ENCODE measurements at regions not wholly inside any gene's neighbourhood (a gene's known extent, or its start where the extent isn't known, plus 50 kb on each side); places are given as distances from the start of the nearest gene placed in this dataset.
A peak's percentile ranks its signal among the peaks of the same experiment; 100 is the strongest.
"Not testable (repeated sequence)": the region's sequence is repeated elsewhere in the genome, so short reads cannot be mapped to it uniquely, and the experiment has no call there.

DNA sequence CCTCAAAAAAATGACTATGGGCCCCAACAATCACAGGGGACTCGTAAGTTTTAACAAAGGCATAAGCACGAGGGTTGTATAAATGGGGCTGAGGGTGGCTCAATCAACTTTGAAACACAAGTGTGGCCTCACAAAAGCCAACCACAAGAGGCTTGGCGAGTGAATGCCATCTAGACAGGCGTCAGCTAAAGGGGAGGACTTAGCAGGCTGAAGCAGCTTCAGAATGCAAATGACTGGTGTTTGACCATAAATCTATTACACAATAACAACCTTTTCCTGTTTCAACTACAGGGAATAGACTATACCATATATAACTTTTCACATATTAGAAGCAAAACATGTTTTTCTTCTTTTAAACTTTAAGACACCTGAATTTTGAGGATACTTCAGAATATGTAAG is 777.9 kb downstream of the FSCB start:
- DNase-seq (ENCODE audit: low spot score) = peak; percentile 2

- no peak for DNase-seq (ENCODE audit: low spot score)
Measured at GRCh38 chr14:43706900-43707299, 800.2 kb downstream of the FSCB start.

DNA sequence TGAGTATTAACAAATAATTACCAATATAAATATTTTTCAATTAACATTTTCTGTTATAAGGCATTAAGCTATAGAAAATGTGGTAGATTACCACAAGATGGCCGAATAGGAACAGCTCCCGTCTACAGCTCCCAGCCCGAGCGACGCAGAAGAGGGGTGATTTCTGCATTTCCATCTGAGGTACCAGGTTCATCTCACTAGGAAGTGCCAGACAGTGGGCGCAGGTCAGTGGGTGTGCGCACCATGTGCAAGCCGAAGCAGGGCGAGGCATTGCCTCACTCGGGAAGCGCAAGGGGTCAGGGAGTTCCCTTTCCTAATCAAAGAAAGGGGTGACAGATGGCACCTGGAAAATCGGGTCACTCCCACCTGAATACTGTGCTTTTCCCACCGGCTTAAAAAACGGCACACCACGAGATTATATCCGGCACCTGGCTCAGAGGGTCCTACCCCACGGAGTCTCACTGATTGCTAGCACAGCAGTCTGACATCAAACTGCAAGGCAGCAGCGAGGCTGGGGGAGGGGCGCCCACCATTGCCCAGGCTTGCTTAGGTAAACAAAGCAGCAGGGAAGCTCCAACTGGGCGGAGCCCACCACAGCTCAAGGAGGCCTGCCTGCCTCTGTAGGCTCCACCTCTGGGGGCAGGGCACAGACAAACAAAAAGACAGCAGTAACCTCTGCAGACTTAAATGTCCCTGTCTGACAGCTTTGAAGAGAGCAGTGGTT is 808.4 kb downstream of the FSCB start:
- DNase-seq (ENCODE audit: low spot score) = not testable (repeated sequence)

- DNase-seq (ENCODE audit: low spot score) = no peak
Measured at GRCh38 chr14:43697003-43697402, 810.1 kb downstream of the FSCB start.

DNA sequence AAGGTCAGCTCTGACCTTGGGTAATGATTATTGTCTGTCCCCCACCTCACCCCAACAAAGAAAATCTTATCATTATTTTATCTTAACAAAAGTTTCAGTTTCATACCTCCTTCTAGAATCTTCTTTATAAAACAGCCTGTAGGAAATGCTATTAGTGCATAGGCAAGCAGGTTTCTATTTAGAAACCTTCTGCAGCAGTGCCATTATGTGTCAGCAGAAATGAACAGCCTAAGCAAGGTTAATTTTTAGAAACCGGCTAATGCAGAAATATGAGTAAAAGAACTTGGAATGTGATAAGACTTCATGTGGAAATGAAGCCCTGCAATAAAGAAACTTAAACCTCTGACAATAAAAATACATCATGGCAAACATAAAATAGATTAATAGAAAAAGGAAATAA is 814.4 kb downstream of the FSCB start:
- DNase-seq (ENCODE audit: low spot score) = peak; percentile 42

DNA sequence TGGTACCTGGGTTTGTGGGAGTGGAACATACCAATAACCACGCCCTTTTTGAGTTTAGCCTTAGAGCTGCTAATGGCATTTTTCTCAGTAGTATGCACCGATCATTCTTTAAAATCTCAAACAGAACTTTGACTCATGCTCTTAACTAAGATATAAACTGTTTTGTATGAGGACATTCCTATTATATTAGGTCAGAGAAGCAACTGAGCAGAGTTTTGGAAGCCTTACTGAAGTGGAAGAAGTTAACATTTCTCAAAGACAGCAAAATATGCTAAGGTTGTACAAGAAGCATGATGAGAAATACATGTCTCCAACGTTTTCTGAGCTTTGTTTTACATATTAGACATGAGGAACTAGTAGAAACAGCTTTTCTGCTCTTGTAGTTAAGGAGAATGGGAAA is 819.2 kb downstream of the FSCB start:
- peak; percentile 82 for DNase-seq (ENCODE audit: low spot score)

GRCh38 chr14:43677581-43677980 is 829.5 kb downstream of the FSCB start:
- DNase-seq (ENCODE audit: low spot score) = no peak

- no peak for DNase-seq (ENCODE audit: low spot score)
Measured at GRCh38 chr14:43674273-43674672, 832.8 kb downstream of the FSCB start.

GRCh38 chr14:43671716-43672485 is 835.2 kb downstream of the FSCB start:
- DNase-seq (ENCODE audit: low spot score) = no peak

- no peak for DNase-seq (ENCODE audit: low spot score)
Measured at GRCh38 chr14:43669355-43669754, 837.7 kb downstream of the FSCB start.

GRCh38 chr14:43665570-43666267 is 841.4 kb downstream of the FSCB start:
- no peak for DNase-seq (ENCODE audit: low spot score)

GRCh38 chr14:43655194-43655593 is 851.9 kb downstream of the FSCB start:
- DNase-seq (ENCODE audit: low spot score) = not testable (repeated sequence)

- no peak for DNase-seq (ENCODE audit: low spot score)
Measured at GRCh38 chr14:43651896-43652295, 855.2 kb downstream of the FSCB start.

DNA sequence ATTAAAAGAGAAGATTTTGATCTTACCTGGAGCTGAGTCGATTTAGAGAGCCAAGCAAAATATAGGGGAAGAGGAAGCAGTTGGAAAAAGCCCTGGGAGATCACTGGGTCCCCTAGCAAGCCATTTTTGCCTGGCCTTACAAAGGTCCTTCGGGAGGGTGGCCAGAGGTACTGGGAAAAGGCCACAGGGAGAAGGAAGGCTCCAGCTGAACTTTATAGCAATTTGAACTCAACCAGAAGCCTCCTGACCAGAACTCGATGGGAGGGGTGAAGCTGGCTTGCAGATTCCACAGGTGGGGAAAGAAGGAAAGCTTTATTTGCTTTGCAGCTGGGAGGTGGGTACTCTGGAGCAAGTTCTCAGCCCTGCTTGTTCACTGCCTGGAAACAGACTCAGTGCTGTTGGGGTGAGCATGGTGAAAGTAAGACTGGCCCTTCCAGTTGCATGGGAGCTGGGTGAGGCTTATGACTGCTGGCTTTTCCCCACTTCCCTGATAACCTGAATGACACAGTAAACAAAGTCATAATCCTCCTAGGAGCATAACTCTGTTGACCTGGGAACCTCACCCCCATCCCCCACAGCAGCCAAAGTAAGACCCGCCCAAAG is 855.8 kb downstream of the FSCB start:
- no peak for DNase-seq (ENCODE audit: low spot score)

GRCh38 chr14:43649508-43649907 is 857.6 kb downstream of the FSCB start:
- DNase-seq (ENCODE audit: low spot score) = no peak

DNA sequence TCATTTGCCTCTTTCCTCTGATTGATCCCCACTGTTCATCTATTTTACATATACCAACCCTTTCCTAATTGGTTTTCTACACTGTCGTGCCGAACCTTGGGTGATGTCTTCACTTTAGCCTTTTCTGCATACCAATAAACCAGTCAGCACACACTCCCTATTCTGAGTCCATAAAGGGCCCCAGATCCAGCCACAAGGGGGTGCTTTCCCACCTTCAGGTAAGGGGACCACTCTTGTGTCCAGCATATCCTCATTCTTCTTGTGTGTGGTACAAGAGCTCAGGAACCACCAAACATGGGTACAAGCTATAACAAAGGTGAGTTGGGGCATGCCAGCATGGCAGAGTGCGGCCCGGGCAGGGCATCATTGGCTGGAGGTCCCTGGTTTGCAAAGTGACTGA is 859.8 kb downstream of the FSCB start:
- DNase-seq (ENCODE audit: low spot score) = no peak

GRCh38 chr14:43640718-43641267 is 866.3 kb downstream of the FSCB start:
- DNase-seq (ENCODE audit: low spot score) = no peak

GRCh38 chr14:43625294-43625693 is 881.8 kb downstream of the FSCB start:
- DNase-seq (ENCODE audit: low spot score) = no peak

DNA sequence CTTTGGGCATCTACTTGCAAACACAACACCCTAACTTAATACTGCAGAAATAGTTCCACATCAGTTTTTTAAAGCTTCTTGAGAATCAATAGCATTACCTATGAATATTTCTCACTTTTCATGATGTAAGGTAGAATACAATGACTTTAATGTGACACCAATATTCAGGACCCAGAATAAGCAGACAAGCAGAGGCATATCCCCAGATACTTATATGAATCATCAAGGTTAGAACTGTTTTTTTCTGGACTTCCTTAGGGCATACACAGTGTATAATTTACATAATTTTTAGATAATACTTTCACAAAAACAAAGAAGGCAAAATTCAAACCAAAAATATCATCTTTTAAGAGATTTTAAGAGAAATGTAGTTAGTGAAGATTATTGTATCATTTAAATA is 885.8 kb downstream of the FSCB start:
- no peak for DNase-seq (ENCODE audit: low spot score)

DNA sequence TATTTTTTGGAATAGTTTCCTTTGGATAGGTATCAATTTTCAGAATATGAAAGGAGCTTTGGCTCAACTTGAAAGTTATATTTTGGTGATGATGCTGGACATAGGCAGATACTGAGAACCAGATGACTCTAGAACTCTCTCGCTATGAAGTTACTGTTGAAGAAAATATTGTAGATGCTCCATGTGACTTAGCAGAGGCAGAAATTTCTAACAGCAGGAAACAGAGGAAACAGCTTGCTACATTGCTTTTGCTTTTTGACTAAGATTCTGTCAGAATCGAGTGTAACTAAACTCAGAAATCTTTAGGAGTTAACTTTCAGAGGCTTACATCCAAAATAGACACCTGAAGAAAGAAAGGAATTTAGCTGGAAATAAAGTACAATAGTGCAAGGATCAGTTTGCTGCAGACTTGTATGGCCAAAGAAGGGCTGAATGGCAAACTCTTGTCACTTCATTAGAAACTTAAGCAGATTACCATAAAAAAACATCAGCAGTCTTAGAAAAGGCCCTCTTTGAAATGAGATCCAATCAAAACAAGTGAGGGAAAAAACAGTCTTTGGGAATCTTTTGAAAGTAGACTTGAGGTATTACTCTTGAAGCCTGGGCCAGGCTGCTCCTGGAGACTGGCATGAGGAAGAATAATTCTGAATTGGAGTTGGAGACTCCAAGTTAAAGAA is 911.8 kb downstream of the FSCB start:
- DNase-seq (ENCODE audit: low spot score) = no peak

DNA sequence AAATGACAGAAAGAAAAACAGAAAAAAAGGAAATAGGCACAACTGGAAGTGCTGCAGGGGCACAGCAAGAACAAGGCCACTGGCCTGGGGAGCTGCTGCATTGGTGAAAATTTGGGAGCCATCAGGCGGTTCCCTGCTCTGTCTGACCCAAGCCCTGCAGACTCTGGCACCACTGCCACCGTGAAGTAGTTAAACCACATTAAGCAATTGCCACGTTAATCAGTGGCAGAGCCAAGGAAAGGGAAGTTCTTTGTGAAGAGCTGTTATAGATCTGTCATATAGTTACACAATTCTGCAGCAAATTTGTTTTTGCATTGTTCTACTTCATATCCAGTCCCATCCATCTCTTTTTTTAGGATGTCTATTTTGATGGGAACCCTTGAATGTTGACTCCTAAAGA is 915.3 kb downstream of the FSCB start:
- DNase-seq (ENCODE audit: low spot score) = no peak

All from umbilical cord (tissue), 1 donor.